ENCODE measurements at regions not wholly inside any gene's neighbourhood (a gene's known extent, or its start where the extent isn't known, plus 50 kb on each side); places are given as distances from the start of the nearest gene placed in this dataset.

DNA sequence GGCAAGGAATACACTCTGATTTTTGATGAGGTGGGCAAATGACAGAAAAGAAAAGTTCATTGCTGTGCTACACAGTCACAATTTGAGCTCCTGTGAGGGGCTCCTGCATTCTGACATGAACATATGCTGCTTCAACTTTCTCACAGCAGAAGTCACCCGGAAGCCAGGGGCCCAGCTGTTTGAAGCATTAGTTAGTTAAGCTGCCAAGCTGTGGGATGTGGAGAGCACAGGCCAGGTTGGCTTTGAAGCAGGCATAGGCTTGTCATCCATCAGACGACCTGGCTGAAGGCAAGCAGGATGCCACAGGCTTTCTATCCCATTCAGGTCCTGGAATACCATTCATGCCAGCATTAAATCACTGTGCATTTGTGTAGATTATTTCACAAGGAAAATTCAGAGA, 63.1 kb downstream of the MTNR1B start:
- WGBS, 2 donors = 35 to 43% methylated on average over 1 to 2 of the region's 2 CpGs
- Histone ChIP-seq H3K27me3 (no peaks in the 10 kb centered on the region), H3K36me3 (no peaks in the 10 kb centered on the region), H3K27ac (no peak overlapping the region), H3K4me3 (no peak overlapping the region), H3K9me3 (no peaks in the 10 kb centered on the region), H3K4me1 (no peaks in the 10 kb centered on the region)
- no peak for TF ChIP-seq POLR2A (IDR thresholded peaks at IDR 0.05)
- TF ChIP-seq, protein P1, sequence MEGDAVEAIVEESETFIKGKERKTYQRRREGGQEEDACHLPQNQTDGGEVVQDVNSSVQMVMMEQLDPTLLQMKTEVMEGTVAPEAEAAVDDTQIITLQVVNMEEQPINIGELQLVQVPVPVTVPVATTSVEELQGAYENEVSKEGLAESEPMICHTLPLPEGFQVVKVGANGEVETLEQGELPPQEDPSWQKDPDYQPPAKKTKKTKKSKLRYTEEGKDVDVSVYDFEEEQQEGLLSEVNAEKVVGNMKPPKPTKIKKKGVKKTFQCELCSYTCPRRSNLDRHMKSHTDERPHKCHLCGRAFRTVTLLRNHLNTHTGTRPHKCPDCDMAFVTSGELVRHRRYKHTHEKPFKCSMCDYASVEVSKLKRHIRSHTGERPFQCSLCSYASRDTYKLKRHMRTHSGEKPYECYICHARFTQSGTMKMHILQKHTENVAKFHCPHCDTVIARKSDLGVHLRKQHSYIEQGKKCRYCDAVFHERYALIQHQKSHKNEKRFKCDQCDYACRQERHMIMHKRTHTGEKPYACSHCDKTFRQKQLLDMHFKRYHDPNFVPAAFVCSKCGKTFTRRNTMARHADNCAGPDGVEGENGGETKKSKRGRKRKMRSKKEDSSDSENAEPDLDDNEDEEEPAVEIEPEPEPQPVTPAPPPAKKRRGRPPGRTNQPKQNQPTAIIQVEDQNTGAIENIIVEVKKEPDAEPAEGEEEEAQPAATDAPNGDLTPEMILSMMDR (IDR thresholded peaks at IDR 0.05) = no peak
- no peak for DNase-seq
- intact Hi-C loops (cut with DNase I) = no loop called here

DNA sequence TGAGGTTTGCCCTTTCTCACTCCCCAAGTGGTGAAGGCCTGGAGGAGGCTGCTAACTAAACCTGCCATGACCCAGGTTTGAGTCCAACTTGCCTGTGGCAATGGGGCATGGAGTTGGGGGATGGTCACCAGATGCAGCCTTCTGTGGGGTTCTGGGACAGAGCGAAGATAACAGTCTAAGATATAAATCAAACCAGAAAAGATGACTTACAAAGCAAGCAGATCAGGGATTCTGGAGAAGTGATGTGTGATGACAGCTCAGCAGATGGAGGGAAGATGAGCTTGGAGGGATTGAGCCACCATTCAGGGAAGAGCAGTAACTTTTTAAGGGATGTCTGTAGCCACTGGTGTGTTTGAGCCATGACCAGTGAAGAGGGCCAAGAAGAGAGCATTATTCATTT, 63.6 kb downstream of the MTNR1B start:
- Histone ChIP-seq H3K4me3 (no peak overlapping the region), H3K36me3 (no peaks in the 10 kb centered on the region), H3K9me3 (no peaks in the 10 kb centered on the region), H3K27ac (no peak overlapping the region), H3K4me1 (no peaks in the 10 kb centered on the region), H3K27me3 (no peaks in the 10 kb centered on the region)
- WGBS, 2 donors = 100% methylated on average over 1 of the region's 1 CpG
- TF ChIP-seq, protein P1 (IDR thresholded peaks at IDR 0.05) = no peak
- no peak for TF ChIP-seq POLR2A (IDR thresholded peaks at IDR 0.05)
- DNase-seq = no peak
- intact Hi-C loops (cut with DNase I) = no loop called here

DNA sequence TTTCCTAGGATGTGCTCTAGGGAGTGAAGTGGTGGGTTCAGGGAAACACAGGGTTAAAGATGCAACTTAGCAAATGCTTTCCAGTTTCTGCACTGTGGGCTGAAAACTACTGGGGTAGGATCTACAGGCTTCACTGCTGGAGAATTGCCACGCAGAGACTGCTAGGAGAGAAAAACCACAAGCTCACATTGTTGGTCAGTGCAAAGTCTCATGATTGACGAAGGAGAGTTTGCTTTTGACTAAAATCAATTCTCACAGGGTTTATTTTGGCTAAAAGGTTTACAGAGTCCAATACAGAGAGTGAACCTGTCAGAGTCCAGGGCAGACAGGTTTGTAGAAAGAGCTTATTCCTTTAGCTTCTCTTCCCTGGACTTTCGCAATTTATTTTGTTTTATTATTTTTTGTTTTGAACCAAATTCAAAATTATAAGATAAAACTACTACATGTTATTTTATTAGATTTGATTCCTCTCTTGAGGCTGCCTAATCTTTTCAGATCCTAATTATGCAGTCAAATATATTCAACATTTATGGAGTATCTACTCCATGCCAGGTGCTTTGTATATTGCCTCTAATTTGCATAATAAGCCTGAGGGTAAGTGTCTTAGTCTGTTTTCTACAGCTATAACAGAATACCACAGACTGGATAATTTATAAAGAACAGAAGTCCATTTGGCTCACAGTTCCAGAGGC, 64.7 kb downstream of the MTNR1B start:
- TF ChIP-seq, protein P1 (IDR thresholded peaks at IDR 0.05) = no peak
- no peak for TF ChIP-seq POLR2A (IDR thresholded peaks at IDR 0.05)
- DNase-seq = no peak
- Histone ChIP-seq H3K4me3 (no peak overlapping the region), H3K4me1 (no peaks in the 10 kb centered on the region), H3K27me3 (no peaks in the 10 kb centered on the region), H3K27ac (no peak overlapping the region), H3K36me3 (no peaks in the 10 kb centered on the region), H3K9me3 (no peaks in the 10 kb centered on the region)
- intact Hi-C loops (cut with DNase I) = no loop called here
- 53 to 69% methylated on average over 3 of the region's 3 CpGs for WGBS, 2 donors

DNA sequence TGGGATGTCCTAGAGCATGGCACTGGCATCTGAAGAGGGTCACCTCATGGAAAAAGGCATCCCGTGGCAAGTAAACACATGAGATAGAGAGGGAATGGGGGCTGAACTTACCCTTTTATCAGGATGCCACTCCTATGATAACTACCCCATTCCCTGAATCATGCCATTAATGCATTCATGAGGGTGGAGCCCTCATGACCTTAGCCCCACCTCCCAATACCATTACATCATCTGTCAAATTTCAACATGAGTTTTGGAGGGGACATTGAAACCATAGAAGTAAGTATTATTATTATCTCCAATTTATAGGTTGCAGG, 65.2 kb downstream of the MTNR1B start:
- intact Hi-C loops (cut with DNase I) = no loop called here
- H3K4me1 ChIP-seq = no peaks in the 10 kb centered on the region
- WGBS, 2 donors = 64 to 83% methylated on average over 1 of the region's 1 CpG
- no peak for DNase-seq
- H3K4me3 ChIP-seq = no peak overlapping the region
- H3K9me3 ChIP-seq = no peaks in the 10 kb centered on the region
- H3K27ac ChIP-seq = no peak overlapping the region
- H3K36me3 ChIP-seq = no peaks in the 10 kb centered on the region
- H3K27me3 ChIP-seq = no peaks in the 10 kb centered on the region
- TF ChIP-seq POLR2A (IDR thresholded peaks at IDR 0.05) = no peak
- TF ChIP-seq, protein P1 (IDR thresholded peaks at IDR 0.05) = no peak

DNA sequence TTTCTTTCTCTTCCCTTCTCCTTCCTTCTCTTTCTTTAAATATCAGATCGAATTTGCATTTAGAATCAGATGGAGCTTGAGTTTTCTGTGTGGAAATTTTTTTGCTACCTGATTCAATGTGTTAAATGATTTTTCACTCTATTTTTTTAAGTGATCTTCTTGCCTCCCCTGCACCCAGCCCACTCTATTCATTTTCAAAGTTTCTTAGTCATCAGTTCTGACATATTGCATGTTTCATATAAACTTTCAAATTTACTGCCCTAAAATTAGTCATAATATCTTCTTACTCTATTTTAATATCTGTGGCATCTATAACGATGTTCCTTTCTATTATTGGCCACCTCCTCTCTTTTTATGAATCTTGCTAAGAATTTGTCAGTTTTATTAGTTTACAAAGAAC, 69.1 kb downstream of the MTNR1B start:
- no peaks in the 10 kb centered on the region for H3K36me3 ChIP-seq
- TF ChIP-seq, protein P1 (IDR thresholded peaks at IDR 0.05) = no peak
- TF ChIP-seq POLR2A (IDR thresholded peaks at IDR 0.05) = no peak
- H3K4me1 ChIP-seq = no peaks in the 10 kb centered on the region
- intact Hi-C loops (cut with DNase I) = no loop called here
- H3K27me3 ChIP-seq = no peaks in the 10 kb centered on the region
- DNase-seq = no peak
- no peak overlapping the region for H3K4me3 ChIP-seq
- H3K27ac ChIP-seq = no peak overlapping the region
- 58 to 68% methylated on average over 2 of the region's 2 CpGs for whole genome bisulfite sequencing, 2 donors
- H3K9me3 ChIP-seq = peaks cover 0 to 10% (median 0%) of the 10 kb centered on the region in 3 donors

Data from esophagus squamous epithelium (tissue), 5 donors.